ENCODE measurements at regions not wholly inside any gene's neighbourhood (a gene's known extent, or its start where the extent isn't known, plus 50 kb on each side); places are given as distances from the start of the nearest gene placed in this dataset.

- H3K27ac ChIP-seq (ENCODE audit: insufficient read depth, low read length), result no peak overlapping the region
- H3K23ac ChIP-seq (ENCODE audit: low read depth, low read length), result no peak overlapping the region
- H3K14ac ChIP-seq (replicated peaks; ENCODE audit: low read depth, low read length), result no peak overlapping the region
- no peak overlapping the region for H2BK120ac ChIP-seq (ENCODE audit: low read depth, low read length)
- H2AFZ ChIP-seq (replicated peaks; ENCODE audit: low read length, poor library complexity), result no peak overlapping the region
- H3K4me2 ChIP-seq (ENCODE audit: low read depth, low read length), result no peak overlapping the region
- DNase-seq (no peak), ATAC-seq (ENCODE audit: low read depth) (no peak)
- no peak overlapping the region for H2AK9ac ChIP-seq (replicated peaks; ENCODE audit: low read depth, low read length, poor library complexity)
- H2BK15ac ChIP-seq (ENCODE audit: low read depth, low read length), result no peak overlapping the region
- H3K9me1 ChIP-seq (ENCODE audit: insufficient read depth, low read length), result no peaks in the 10 kb centered on the region
- H3K4me1 ChIP-seq (ENCODE audit: control insufficient read depth, insufficient read depth, low read length), result no peaks in the 10 kb centered on the region
- H4K8ac ChIP-seq (ENCODE audit: low read depth in 2 of 2, low read length in 2 of 2), result no peak overlapping the region
- no peaks in the 10 kb centered on the region for H4K20me1 ChIP-seq (ENCODE audit: insufficient read depth, low read length)
- dilution Hi-C loops (cut with HindIII; ENCODE audit: low sequenced_read_pairs, unreplicated experiment), result no loop called here
- BruUV-seq (replicated peaks), result no TSS peak
- H3K36me3 ChIP-seq (ENCODE audit: control insufficient read depth, insufficient read depth, low read length), result no peaks in the 10 kb centered on the region
- TF ChIP-seq MXI1 (IDR thresholded peaks at IDR 0.05; ENCODE audit: borderline replicate concordance, low read depth, low read length) (no peak), RAD21 (IDR thresholded peaks at IDR 0.05; ENCODE audit: low read length) (no peak), CHD1 (IDR thresholded peaks at IDR 0.05; ENCODE audit: low read depth, low read length) (no peak), POLR2A (IDR thresholded peaks at IDR 0.05; ENCODE audit: low read depth, low read length) (no peak), MAZ (IDR thresholded peaks at IDR 0.05; ENCODE audit: borderline replicate concordance, low read depth, low read length) (no peak), SMC3 (IDR thresholded peaks at IDR 0.05; ENCODE audit: low read depth, low read length) (no peak), RFX5 (IDR thresholded peaks at IDR 0.05; ENCODE audit: low read depth, low read length) (no peak), NFE2L2 (IDR thresholded peaks at IDR 0.05; ENCODE audit: low read depth, low read length) (no peak), FOS (IDR thresholded peaks at IDR 0.05; ENCODE audit: low read depth, low read length) (no peak)
- TF ChIP-seq, protein P1, sequence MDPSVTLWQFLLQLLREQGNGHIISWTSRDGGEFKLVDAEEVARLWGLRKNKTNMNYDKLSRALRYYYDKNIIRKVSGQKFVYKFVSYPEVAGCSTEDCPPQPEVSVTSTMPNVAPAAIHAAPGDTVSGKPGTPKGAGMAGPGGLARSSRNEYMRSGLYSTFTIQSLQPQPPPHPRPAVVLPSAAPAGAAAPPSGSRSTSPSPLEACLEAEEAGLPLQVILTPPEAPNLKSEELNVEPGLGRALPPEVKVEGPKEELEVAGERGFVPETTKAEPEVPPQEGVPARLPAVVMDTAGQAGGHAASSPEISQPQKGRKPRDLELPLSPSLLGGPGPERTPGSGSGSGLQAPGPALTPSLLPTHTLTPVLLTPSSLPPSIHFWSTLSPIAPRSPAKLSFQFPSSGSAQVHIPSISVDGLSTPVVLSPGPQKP (IDR thresholded peaks at IDR 0.05; ENCODE audit: borderline replicate concordance, low read depth, low read length), result no peak
- H3K4me3 ChIP-seq (ENCODE audit: insufficient read depth, low read depth, low read length), result no peak overlapping the region
- CTCF ChIA-PET, result no interaction called here
- no peak overlapping the region for H3K56ac ChIP-seq (ENCODE audit: extremely low read depth, insufficient read depth, low read length)
- no peak overlapping the region for H3K4ac ChIP-seq (ENCODE audit: low read depth, low read length)
- POLR2A ChIA-PET (ENCODE audit: unreplicated experiment), result no interaction called here
- no peak overlapping the region for H3K18ac ChIP-seq (ENCODE audit: low read depth, low read length)
- no peak overlapping the region for H2BK20ac ChIP-seq (ENCODE audit: low read depth, low read length)
- H4K5ac ChIP-seq (ENCODE audit: low read depth, low read length), result no peak overlapping the region
- no peak overlapping the region for H3K9ac ChIP-seq (ENCODE audit: low read depth, low read length)
- no CpG with 5 or more reads among the region's 3 CpGs for WGBS, 2 experiments (ENCODE audit: extremely low coverage in 2 of 2, insufficient read length in 1 of 2)
- intact Hi-C loops (cut with micrococcal nuclease), result no loop called here
- in situ Hi-C loops (cut with MboI; ENCODE audit: low sequenced_read_pairs), result no loop called here
- H3K79me1 ChIP-seq (ENCODE audit: low read depth in 1 of 2, low read length in 2 of 2), result no peaks in the 10 kb centered on the region
- no peaks in the 10 kb centered on the region for H3K9me3 ChIP-seq (ENCODE audit: control insufficient read depth, insufficient read depth, low read length)
- H4K91ac ChIP-seq (ENCODE audit: insufficient read depth, low read depth, low read length), result no peak overlapping the region
- no peaks in the 10 kb centered on the region; the same call in 1 of the 2 replicates for H3K27me3 ChIP-seq (ENCODE audit: control insufficient read depth, insufficient read depth, low read length)
- H2BK5ac ChIP-seq (ENCODE audit: low read depth, low read length, poor library complexity, severe bottlenecking), result no peak overlapping the region
- no peak overlapping the region for H2AK5ac ChIP-seq (ENCODE audit: low read depth, low read length)
Measured at GRCh38 chr2:66995636-66996035, 401.5 kb upstream of the ETAA1 start.

Measured in IMR-90 (cell line).